GM12878 (cell line): ENCODE measurements at regions not wholly inside any gene's neighbourhood (a gene's known extent, or its start where the extent isn't known, plus 50 kb on each side); places are given as distances from the start of the nearest gene placed in this dataset.

Experiments
- ASH2L ChIP-seq: fragments of 300-600, 200-600 bp; sonication (generic); IDR thresholded peaks from 2 replicates; pipeline ENCODE4 v1.6.1; 2017; ENCODE audit warnings: low read depth, mild to moderate bottlenecking, borderline replicate concordance
- ATF2 ChIP-seq: IDR thresholded peaks from 2 replicates; pipeline ENCODE4 v1.6.1; 2012; ENCODE audit warnings: low read length, inconsistent platforms
- GABPA ChIP-seq: IDR thresholded peaks from 2 replicates; pipeline ENCODE4 v1.6.1; 2014; ENCODE audit warnings: antibody characterized with exemption, low read depth, mild to moderate bottlenecking, inconsistent platforms
- JUND ChIP-seq: IDR thresholded peaks from 2 replicates; pipeline ENCODE4 v1.6.1; 2012; ENCODE audit warnings: low read depth, mild to moderate bottlenecking, low read length, improper control_type of control experiment, moderate library complexity
- MYC ChIP-seq: IDR thresholded peaks from 2 replicates; pipeline ENCODE4 v1.6.1; 2011; ENCODE audit warnings: mild to moderate bottlenecking, low read length, moderate library complexity, inconsistent platforms; ENCODE audit not compliant: insufficient read depth, insufficient replicate concordance, insufficient read length, severe bottlenecking
- NR2C1 ChIP-seq: fragments of 450-650 bp; IDR thresholded peaks from 2 replicates; pipeline ENCODE4 v1.6.1; 2017; ENCODE audit warnings: antibody characterized with exemption, mild to moderate bottlenecking, moderate library complexity
- PAX5 ChIP-seq: IDR thresholded peaks from 2 replicates; pipeline ENCODE4 v1.6.1; 2011; ENCODE audit warnings: low read depth, low read length, borderline replicate concordance
- SKIL ChIP-seq: fragments of 450-650 bp; IDR thresholded peaks from 2 replicates; pipeline ENCODE4 v1.6.1; 2017; ENCODE audit warnings: mild to moderate bottlenecking, low read depth, inconsistent platforms; ENCODE audit not compliant: poor library complexity, severe bottlenecking
- YY1 ChIP-seq: IDR thresholded peaks from 2 replicates; pipeline ENCODE4 v1.6.1; 2011; ENCODE audit warnings: low read depth, mild to moderate bottlenecking, low read length
- ZNF274 ChIP-seq: IDR thresholded peaks from one replicate; pipeline ENCODE4 v1.8.0; 2011; ENCODE audit not compliant: insufficient read length, insufficient read depth

GRCh38 chr5:1936413-1936812, 53.7 kb upstream of the IRX4 start (continued):
- no peak for TF ChIP-seq MYC
- no peak for TF ChIP-seq PAX5
- TF ChIP-seq ATF2: no peak
- no peak for TF ChIP-seq JUND
- TF ChIP-seq SKIL: no peak
- TF ChIP-seq GABPA: no peak
- no peak for TF ChIP-seq ASH2L
- TF ChIP-seq YY1: no peak
- no peak for TF ChIP-seq NR2C1
- TF ChIP-seq ZNF274: no peak
